ENCODE measurements at regions not wholly inside any gene's neighbourhood (a gene's known extent, or its start where the extent isn't known, plus 50 kb on each side); places are given as distances from the start of the nearest gene placed in this dataset.

DNA sequence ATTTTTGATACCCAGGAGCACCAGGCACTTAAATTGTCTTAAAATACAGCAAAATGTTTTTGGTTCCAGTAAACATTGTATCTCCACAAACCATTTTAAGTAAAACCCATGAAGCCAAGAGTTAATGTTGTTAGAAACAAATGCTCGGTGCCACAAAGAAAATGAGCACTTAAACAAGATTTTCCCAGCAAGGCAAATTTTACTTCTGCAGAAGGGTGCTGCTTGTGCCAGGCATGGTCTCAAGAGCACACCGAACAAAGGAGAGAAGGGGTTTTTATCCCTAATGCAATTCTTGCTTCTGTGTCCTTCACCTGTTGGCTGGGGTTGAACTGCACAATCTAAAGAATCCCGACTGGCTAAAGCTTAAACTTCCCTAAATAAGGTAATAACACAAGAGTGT, 286.7 kb downstream of the ADCYAP1 start:
- Histone ChIP-seq H3K4me3 (no peak overlapping the region), H3K36me3 (ENCODE audit: low read depth) (no peaks in the 10 kb centered on the region), H3K4me2 (ENCODE audit: unreplicated experiment) (no peak overlapping the region), H3K9me3 (ENCODE audit: low read depth) (no peaks in the 10 kb centered on the region), H2AFZ (no peak overlapping the region), H3K9me2 (ENCODE audit: insufficient read depth) (no peaks in the 10 kb centered on the region), H3K9ac (no peak overlapping the region), H4K20me1 (ENCODE audit: insufficient read depth) (no peaks in the 10 kb centered on the region), H3K79me2 (ENCODE audit: insufficient read depth) (no peaks in the 10 kb centered on the region), H3K4me1 (ENCODE audit: insufficient read depth) (no peaks in the 10 kb centered on the region), H3K27me3 (replicated peaks; ENCODE audit: insufficient read depth) (no peaks in the 10 kb centered on the region), H3K27ac (no peak overlapping the region), H3F3A (ENCODE audit: insufficient read depth) (no peaks in the 10 kb centered on the region)
- no peak for DNase-seq
- in situ Hi-C loops (cut with MboI) = no loop called here
- 4 to 12% methylated on average over 3 of the region's 3 CpGs for WGBS, 2 experiments (ENCODE audit: low coverage in 1 of 2, low lambda C conversion rate in 2 of 2, missing lambda C conversion rate in 2 of 2)
- TF ChIP-seq EZH2phosphoT487 (IDR thresholded peaks at IDR 0.05; ENCODE audit: insufficient read depth, low read depth) (no peak), EZH2 (IDR thresholded peaks at IDR 0.05; ENCODE audit: insufficient read depth, poor library complexity, severe bottlenecking) (no peak)

DNA sequence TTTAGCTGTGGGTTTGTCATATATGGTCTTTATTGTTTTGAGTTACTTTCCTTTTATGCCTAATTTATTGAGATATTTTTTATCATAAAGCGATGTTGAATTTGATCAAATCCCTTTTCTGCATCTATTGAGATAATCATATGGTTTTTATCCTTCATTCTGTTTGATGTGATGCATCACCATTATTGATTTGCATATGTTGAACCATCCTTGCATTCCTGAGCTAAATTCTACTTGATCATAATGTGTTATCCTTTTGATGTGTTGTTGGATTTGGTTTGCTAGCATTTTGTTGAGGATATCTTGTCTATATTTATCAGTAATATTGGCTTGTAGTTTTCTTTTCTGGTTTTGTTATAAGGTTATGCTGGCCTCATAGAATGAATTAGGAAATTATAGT, 308.5 kb downstream of the ADCYAP1 start:
- in situ Hi-C loops (cut with MboI) = no loop called here
- Histone ChIP-seq H3K4me1 (ENCODE audit: insufficient read depth) (no peaks in the 10 kb centered on the region), H3K79me2 (ENCODE audit: insufficient read depth) (no peaks in the 10 kb centered on the region), H3K27me3 (replicated peaks; ENCODE audit: insufficient read depth) (no peaks in the 10 kb centered on the region), H3K4me2 (ENCODE audit: unreplicated experiment) (no peak overlapping the region), H3K9me3 (ENCODE audit: low read depth) (peaks cover 4% of the 10 kb centered on the region), H3K4me3 (no peak overlapping the region), H4K20me1 (ENCODE audit: insufficient read depth) (no peaks in the 10 kb centered on the region), H2AFZ (no peak overlapping the region), H3K9me2 (ENCODE audit: insufficient read depth) (no peaks in the 10 kb centered on the region), H3F3A (ENCODE audit: insufficient read depth) (no peaks in the 10 kb centered on the region), H3K36me3 (ENCODE audit: low read depth) (no peaks in the 10 kb centered on the region), H3K9ac (no peak overlapping the region), H3K27ac (no peak overlapping the region)
- no peak for DNase-seq
- 17 to 19% methylated on average over 1 of the region's 1 CpG for WGBS, 2 experiments (ENCODE audit: low coverage in 1 of 2, low lambda C conversion rate in 2 of 2, missing lambda C conversion rate in 2 of 2)
- TF ChIP-seq EZH2 (IDR thresholded peaks at IDR 0.05; ENCODE audit: insufficient read depth, poor library complexity, severe bottlenecking) = no peak
- TF ChIP-seq EZH2phosphoT487 (IDR thresholded peaks at IDR 0.05; ENCODE audit: insufficient read depth, low read depth) = no peak

DNA sequence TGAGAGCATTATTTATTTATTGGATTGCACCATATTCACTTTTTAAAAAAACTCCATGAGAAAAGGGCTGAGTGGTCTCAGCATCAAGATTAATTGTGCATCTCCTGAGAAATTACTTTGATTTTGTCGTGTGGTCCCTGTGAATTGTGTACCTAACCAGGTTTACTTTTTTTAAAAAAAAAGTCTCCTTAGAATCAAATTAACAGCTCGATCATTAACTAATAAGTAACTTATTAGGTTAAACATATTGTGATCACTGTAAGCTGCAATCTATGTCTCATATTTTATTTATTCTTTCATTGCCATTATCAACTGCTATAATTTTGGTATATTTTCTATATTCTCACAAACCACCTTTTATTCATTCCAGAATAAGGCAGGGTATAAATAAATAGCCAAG, 318.2 kb downstream of the ADCYAP1 start:
- no peaks in the 10 kb centered on the region for H3F3A ChIP-seq (ENCODE audit: insufficient read depth)
- H3K4me3 ChIP-seq = no peak overlapping the region
- no peaks in the 10 kb centered on the region for H3K79me2 ChIP-seq (ENCODE audit: insufficient read depth)
- TF ChIP-seq EZH2 (IDR thresholded peaks at IDR 0.05; ENCODE audit: insufficient read depth, poor library complexity, severe bottlenecking) = no peak
- no peak for TF ChIP-seq EZH2phosphoT487 (IDR thresholded peaks at IDR 0.05; ENCODE audit: insufficient read depth, low read depth)
- no peaks in the 10 kb centered on the region for H3K36me3 ChIP-seq (ENCODE audit: low read depth)
- H4K20me1 ChIP-seq (ENCODE audit: insufficient read depth) = no peaks in the 10 kb centered on the region
- H3K9me3 ChIP-seq (ENCODE audit: low read depth) = no peaks in the 10 kb centered on the region
- no peak overlapping the region for H3K27ac ChIP-seq
- H3K4me1 ChIP-seq (ENCODE audit: insufficient read depth) = no peaks in the 10 kb centered on the region
- no peak for DNase-seq
- no peaks in the 10 kb centered on the region for H3K27me3 ChIP-seq (replicated peaks; ENCODE audit: insufficient read depth)
- H3K4me2 ChIP-seq (ENCODE audit: unreplicated experiment) = no peak overlapping the region
- no peak overlapping the region for H2AFZ ChIP-seq
- no peak overlapping the region for H3K9ac ChIP-seq
- in situ Hi-C loops (cut with MboI) = no loop called here
- 4 to 9% methylated on average over 2 of the region's 2 CpGs for WGBS, 2 experiments (ENCODE audit: low coverage in 1 of 2, low lambda C conversion rate in 2 of 2, missing lambda C conversion rate in 2 of 2)
- H3K9me2 ChIP-seq (ENCODE audit: insufficient read depth) = no peaks in the 10 kb centered on the region

DNA sequence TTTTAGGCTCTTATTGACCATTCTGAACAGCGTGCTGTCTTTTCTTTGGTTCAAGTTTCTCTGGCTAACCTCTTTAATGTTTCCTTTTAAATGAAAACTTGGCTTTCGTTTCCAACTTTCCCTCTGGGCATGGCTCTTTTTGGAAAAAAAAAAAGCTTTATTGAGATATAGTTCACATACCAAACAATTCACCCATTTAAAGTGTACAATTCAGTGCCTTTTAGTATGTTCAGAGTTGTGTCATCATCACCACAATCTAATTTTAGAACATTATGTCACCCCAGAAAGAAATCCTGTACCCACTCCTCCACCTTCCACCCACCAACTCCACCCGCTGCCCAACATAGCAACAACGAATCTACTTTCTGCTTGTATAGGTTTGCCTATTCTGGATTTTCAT, 322.4 kb downstream of the ADCYAP1 start:
- in situ Hi-C loops (cut with MboI) = no loop called here
- 24% methylated on average over 4 of the region's 4 CpGs for WGBS, 2 experiments (ENCODE audit: low coverage in 1 of 2, low lambda C conversion rate in 2 of 2, missing lambda C conversion rate in 2 of 2)
- no peak overlapping the region for H3K4me2 ChIP-seq (ENCODE audit: unreplicated experiment)

DNA sequence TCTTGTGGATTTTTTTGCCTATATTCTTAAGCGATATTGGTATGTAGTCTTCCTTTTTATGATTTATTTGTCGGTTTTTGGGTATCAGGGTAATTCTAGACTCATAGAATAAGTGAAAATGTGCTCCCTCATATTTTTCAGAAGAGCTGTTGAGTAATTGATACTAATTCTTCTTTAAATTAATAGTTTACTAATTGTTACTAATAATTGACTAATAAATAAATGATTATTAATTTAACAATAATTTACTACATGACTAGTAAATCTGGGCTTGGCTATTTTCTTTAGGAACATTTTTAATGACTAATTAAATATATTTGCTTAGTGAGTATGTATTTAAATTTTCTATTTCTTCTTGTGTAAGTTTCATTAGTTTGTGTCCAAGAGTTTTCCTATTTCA, 325.0 kb downstream of the ADCYAP1 start:
- no peaks in the 10 kb centered on the region for H3K36me3 ChIP-seq (ENCODE audit: low read depth)
- H3K9me2 ChIP-seq (ENCODE audit: insufficient read depth) = no peaks in the 10 kb centered on the region
- no peaks in the 10 kb centered on the region for H3F3A ChIP-seq (ENCODE audit: insufficient read depth)
- H3K4me3 ChIP-seq = no peak overlapping the region
- no peaks in the 10 kb centered on the region for H3K27me3 ChIP-seq (replicated peaks; ENCODE audit: insufficient read depth)
- DNase-seq = no peak
- no peak overlapping the region for H3K27ac ChIP-seq
- no peaks in the 10 kb centered on the region for H3K4me1 ChIP-seq (ENCODE audit: insufficient read depth)
- no peak overlapping the region for H3K4me2 ChIP-seq (ENCODE audit: unreplicated experiment)
- TF ChIP-seq EZH2phosphoT487 (IDR thresholded peaks at IDR 0.05; ENCODE audit: insufficient read depth, low read depth) = no peak
- no peak for TF ChIP-seq EZH2 (IDR thresholded peaks at IDR 0.05; ENCODE audit: insufficient read depth, poor library complexity, severe bottlenecking)
- H3K9ac ChIP-seq = no peak overlapping the region
- 23 to 24% methylated on average over 2 of the region's 2 CpGs for WGBS, 2 experiments (ENCODE audit: low coverage in 1 of 2, low lambda C conversion rate in 2 of 2, missing lambda C conversion rate in 2 of 2)
- in situ Hi-C loops (cut with MboI) = no loop called here
- no peaks in the 10 kb centered on the region for H3K9me3 ChIP-seq (ENCODE audit: low read depth)
- no peaks in the 10 kb centered on the region for H3K79me2 ChIP-seq (ENCODE audit: insufficient read depth)
- H2AFZ ChIP-seq = no peak overlapping the region
- no peaks in the 10 kb centered on the region for H4K20me1 ChIP-seq (ENCODE audit: insufficient read depth)

More for the DNA sequence above, 322.4 kb downstream of the ADCYAP1 start:
- TF ChIP-seq EZH2 (IDR thresholded peaks at IDR 0.05; ENCODE audit: insufficient read depth, poor library complexity, severe bottlenecking) = no peak
- no peak for TF ChIP-seq EZH2phosphoT487 (IDR thresholded peaks at IDR 0.05; ENCODE audit: insufficient read depth, low read depth)
- H3K79me2 ChIP-seq (ENCODE audit: insufficient read depth) = no peaks in the 10 kb centered on the region
- no peak for DNase-seq
- no peak overlapping the region for H2AFZ ChIP-seq
- H3F3A ChIP-seq (ENCODE audit: insufficient read depth) = no peaks in the 10 kb centered on the region
- no peaks in the 10 kb centered on the region for H4K20me1 ChIP-seq (ENCODE audit: insufficient read depth)
- H3K9me2 ChIP-seq (ENCODE audit: insufficient read depth) = no peaks in the 10 kb centered on the region
- no peaks in the 10 kb centered on the region for H3K9me3 ChIP-seq (ENCODE audit: low read depth)
- no peaks in the 10 kb centered on the region for H3K27me3 ChIP-seq (replicated peaks; ENCODE audit: insufficient read depth)
- H3K27ac ChIP-seq = no peak overlapping the region
- H3K4me1 ChIP-seq (ENCODE audit: insufficient read depth) = no peaks in the 10 kb centered on the region
- H3K36me3 ChIP-seq (ENCODE audit: low read depth) = no peaks in the 10 kb centered on the region
- no peak overlapping the region for H3K4me3 ChIP-seq
- no peak overlapping the region for H3K9ac ChIP-seq
